NCI-H128 (cell line): ENCODE measurements at regions not wholly inside any gene's neighbourhood (a gene's known extent, or its start where the extent isn't known, plus 50 kb on each side); places are given as distances from the start of the nearest gene placed in this dataset.
A peak's percentile ranks its signal among the peaks of the same experiment; 100 is the strongest.

Experiments used
- DNase-seq: peaks from one replicate; lab custom pipeline; 2025; ENCODE audit not compliant: unreplicated experiment; lab: John Stamatoyannopoulos, UW

DNA sequence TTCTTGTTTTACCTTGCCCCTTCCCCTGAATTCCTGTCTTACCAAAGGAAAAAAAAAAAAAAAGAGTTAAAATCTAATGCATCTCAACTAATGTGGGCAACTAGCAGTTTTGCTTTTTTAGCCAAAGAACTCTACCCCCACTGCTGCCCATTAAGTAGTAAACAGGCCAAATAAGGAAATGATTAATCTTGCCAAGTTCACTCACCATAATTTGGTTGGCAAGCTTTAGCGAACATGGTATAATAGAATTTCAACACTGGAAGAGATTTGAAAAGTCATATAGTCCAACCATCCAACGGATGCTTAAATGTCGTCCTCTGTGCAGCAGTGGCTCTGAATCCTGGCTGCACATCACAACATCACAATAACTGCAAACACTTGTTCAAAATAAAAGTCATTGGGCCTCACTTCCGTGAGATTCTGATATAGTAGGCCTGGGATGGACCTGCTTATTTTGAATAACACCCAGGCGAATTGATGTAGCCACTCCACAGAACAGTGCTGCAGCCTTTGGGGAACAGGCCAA is 142.0 kb upstream of the UBE2E1 start:
- DNase-seq, result no peak

DNA sequence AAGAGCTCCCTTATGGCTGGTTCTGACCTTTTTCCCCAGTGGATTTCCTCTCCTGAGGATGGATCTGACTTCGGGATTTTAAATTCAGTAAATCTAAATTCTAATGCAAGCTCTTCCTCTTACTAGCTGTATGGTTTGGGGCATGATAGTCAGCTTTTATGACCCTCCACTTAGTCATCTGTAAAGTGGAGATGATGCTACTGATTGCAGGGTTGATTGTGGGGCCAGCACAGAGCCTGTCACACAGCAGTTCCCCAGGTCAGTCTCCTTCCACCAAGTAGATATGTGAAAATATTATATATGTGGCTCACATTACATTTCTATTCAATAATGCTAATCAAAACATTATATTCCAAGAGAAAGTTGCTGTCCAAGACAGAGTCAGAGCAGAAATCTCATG is 141.3 kb upstream of the UBE2E1 start:
- DNase-seq, result no peak

DNA sequence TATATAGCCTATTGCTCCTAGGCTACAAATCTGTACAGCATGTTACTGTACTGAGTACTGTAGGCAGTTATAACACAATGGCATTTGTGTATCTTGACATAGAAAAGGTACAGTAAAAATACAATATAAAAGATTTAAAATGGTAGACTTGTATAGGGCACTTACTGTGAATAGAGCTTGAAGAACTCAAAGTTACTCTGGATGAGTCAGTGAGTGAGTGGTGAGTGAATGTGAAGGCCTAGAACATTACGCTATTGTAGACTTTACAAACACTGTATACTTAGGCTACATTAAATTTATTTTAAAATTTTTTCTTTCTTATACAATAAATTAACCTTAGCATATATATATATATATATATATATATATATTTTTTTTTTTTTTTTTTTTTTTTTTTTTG is 140.0 kb upstream of the UBE2E1 start:
- no peak for DNase-seq

- no peak for DNase-seq
Measured at GRCh38 chr3:23666818-23667217, 138.9 kb upstream of the UBE2E1 start.

DNA sequence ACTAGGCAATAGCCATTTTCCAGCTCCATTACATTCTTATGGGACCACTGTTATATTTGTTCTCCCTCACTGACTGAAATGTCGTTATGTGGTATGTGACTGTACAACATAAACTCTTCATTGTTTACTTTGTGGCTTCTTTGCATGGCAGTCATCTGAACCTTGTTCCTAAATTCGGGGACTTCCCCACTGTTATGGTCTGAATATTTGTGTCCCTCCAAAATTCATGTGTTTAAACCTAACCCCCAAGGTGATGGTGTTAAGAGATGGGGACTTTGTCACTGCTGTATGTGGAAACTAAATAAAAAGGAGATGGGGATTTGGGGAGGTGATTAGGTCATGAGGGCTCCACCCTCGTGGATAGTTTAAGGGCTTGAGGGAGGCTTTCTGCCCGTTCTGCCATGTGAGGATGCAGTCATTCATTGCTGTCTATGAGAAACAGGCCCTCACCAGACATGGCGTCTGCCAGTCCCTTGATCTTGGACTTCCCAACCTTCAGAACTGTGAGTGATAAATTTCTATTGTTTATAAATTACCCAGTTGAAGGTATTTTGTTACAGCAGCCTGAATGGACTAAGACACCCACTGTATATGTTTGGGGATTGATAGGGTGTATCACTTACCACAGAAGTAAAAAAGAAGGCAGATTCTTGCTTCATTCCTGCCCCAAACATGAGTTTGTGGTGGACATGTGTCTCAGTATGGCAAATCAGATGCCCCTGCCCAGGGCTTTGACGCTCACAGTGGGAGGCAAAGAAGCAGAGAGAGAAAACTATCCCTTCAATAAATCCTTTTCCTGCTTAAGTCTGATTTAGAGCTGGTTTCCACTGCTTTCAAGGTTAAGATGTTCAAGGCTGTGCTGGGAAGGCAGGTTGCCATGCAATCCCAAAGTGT is 138.0 kb upstream of the UBE2E1 start:
- no peak for DNase-seq

DNA sequence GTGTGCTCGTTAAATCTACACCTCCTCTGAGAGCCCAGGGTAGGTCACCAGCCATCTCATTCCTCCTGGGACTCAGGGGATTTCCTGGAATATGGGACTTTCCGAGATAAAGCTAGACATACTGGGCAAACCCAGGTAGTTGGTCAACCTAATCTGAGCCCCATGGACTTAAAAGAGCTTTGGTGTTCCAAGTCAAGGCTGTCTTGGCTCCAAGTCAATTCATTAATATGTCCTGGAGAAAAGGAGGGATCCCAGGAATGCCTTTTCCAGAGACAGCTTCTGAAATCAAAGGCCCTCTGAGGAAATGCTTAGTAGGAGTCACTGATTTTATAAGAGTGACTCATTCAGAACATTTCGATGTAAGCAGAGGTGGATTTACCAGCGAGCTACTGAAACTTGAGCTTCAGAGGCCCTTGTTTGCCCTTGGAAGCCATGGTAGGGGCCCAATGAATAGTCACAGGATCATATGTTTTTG is 137.3 kb upstream of the UBE2E1 start:
- no peak for DNase-seq

DNA sequence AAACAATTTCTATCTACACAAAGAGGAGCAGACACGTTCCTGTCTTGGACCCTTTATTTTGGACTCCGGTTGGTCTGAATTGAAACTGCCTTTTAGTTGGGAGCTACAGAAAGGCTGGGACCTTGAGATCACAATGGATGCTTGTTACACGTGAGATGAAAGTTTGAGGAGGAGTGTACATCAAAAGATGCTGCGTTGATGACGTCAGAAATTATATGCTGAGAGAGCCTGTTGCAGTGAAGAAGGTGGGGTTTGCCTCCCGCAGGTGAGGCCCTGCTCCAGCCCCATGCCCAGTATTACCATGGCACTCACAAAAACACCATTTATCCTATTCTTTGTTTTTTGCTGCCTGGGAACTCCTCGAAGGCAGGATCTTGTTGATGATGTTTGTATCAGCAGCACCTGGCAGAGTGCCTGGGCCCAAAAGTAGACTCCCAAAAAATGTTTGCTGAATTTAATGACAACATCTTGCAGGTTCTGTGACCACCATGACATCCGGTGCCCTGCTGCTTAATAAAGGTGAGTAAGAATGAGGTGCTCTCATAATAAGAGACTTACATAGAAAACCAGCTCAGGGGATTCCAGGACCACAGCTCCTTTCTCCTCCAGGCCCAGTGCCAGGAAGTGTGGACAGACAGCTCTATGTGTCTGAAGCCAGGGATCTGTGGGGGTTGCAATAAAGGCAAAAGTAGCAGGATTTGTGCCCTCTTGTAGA is 136.1 kb upstream of the UBE2E1 start:
- no peak for DNase-seq

- DNase-seq, result no peak
Measured at GRCh38 chr3:23671851-23672589, 133.7 kb upstream of the UBE2E1 start.

- DNase-seq, result no peak
Measured at GRCh38 chr3:23672628-23673027, 133.1 kb upstream of the UBE2E1 start.

DNA sequence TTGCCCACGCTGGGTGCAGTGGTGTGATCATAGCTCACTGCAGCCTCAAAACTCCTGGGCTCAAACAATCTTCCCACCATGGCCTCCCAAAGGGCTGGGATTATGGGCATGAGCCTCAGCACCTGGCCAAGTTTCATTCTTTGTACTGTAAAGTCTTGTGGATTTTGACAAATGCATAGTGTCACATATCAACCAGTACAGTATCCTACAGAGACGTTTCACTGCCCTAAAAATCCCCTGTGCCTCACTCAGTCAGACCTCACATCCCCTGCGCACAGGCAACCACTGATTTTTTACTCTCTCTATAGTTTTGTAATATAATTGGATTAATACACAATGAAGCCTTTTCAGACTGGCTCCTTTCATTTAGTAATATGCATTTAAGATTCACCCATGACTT is 130.7 kb upstream of the UBE2E1 start:
- DNase-seq, result no peak

DNA sequence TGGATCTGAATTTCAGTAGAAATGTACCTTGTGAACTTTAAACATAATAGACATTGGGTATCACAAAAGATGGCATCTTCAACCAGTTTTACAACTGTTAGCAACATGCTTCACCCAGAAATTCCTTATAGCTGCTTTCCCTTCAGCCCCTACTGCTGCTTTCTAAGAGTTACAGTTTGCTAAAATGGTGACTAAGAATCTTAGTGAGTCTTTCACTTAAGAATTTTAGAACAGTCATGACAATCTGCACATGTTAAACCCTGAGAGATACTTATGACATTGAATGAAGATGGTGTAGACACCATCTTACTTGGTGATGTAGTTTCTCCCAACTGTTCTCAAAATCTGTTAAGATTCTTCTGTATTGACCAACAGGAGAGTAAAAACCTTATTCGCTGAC is 129.7 kb upstream of the UBE2E1 start:
- DNase-seq, result no peak

DNA sequence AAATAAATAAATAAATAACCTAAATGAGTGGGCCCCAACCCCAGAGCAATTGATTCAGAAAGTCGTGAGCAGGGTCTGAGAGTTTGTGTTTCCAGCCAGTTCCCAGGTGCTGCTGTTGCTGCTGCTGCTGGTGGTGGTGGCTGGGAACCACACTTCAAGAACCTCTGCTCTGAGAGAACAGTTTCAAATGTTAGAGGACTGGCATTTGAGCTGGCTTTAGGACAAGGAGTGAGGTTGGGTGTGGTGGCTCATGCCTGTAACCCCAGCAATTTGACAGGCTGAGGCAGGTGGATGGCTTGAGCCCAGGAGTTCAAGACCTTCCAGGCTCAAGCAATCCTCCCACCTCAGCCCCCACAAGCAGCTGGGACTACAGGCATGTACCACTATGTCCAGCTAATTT is 123.1 kb upstream of the UBE2E1 start:
- no peak for DNase-seq

- DNase-seq, result no peak
Measured at GRCh38 chr3:23685541-23686258, 120.1 kb upstream of the UBE2E1 start.

DNA sequence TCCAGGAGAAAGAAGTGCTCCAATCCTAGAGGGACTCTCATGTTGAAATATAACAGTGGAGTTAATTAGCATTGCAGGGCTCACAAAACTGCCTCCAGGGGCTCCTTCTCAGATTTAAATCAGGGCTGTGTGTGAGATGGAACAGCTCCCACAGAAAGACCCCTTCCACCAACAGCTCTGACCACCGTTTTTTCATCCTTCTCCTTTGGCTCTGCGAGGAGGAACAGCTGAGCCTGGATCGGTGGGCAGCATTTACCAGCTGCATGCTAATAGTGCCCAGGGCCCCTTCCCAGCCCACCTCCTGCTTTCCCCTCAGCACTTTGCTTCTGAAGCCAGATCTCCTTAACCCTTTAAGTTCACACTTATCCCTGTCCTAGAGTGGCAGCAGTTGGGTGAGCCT is 119.2 kb upstream of the UBE2E1 start:
- no peak for DNase-seq

- DNase-seq, result no peak
Measured at GRCh38 chr3:23691357-23691895, 114.3 kb upstream of the UBE2E1 start.

- no peak for DNase-seq
Measured at GRCh38 chr3:23696842-23697241, 108.9 kb upstream of the UBE2E1 start.

DNA sequence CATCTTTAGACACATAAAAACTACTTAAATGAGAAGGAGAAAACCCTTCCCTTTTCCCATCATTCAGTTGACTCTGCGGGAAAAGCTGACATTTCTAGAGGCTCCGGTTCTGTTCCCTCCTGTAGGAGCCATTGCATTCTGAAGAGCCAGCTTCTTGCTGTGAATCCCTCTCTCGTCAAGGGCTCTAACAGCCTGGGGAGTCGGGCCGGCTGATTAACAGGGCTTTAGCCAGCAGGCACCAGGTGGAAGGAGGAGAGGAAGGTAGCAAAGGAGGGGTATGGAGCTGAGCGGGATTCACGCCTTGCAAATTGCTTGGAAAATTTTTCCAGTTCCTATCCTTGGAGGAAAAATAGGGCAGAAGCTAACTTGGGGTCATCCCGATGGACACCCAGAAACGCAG is 108.3 kb upstream of the UBE2E1 start:
- peak; percentile 11 for DNase-seq

DNA sequence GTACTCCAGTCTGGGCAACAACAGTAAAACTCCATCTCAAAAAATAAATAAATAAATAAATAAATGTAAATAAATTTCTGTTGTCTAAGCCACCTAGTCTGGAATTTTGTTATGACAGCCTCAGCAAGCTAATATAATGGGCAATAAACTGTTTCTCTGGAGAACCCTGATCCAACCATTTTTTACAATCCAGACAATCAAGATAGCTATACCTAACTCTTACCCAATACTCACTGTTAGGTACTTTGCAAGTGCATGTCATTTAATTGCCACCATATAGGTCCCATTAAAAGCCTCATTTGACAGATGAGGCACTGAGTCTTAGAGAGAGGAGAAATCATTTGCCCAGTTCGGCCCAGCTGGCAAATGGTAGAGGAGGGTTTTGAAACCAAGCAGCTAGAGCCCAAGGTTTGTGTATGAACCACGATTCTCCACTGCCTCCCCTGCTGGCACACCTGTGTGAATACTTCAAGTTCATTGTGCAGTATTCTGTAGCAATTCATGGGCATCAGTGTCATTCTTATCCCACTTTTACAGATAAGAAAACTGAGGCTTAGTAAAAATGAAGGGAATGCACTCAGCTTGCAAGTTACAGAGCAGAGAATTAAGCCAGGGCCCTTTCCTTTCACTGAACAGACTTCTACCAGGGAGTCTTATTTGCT is 107.0 kb upstream of the UBE2E1 start:
- no peak for DNase-seq

GRCh38 chr3:23700616-23701015 is 105.1 kb upstream of the UBE2E1 start:
- no peak for DNase-seq
